K562 (cell line): ENCODE measurements at regions not wholly inside any gene's neighbourhood (a gene's known extent, or its start where the extent isn't known, plus 50 kb on each side); places are given as distances from the start of the nearest gene placed in this dataset.

ENCODE experiments used
- ATF1 ChIP-seq, 2 experiments: fragments of 450-650 bp in 1 of 2; IDR thresholded peaks; 2 replicates each; pipeline ENCODE4 v1.6.1; 2016; ENCODE audit warnings: missing compliant biosample characterization in 1 of 2, missing genetic modification characterization in 1 of 2
- CBX3 ChIP-seq, 2 experiments: IDR thresholded peaks; 1 replicate in 1 of 2; 2 replicates in 1 of 2; pipeline ENCODE4 v1.6.1; 2012; ENCODE audit warnings: inconsistent platforms in 2 of 2, low read length in 2 of 2, borderline replicate concordance in 1 of 2, control low read depth in 1 of 2
- CTCF ChIP-seq, 3 experiments: IDR thresholded peaks in 2 of 3; conservative IDR thresholded peaks in 1 of 3; 2 replicates each; pipeline ENCODE4 v1.5.1; 2011 to 2012; ENCODE audit warnings: low read length in 3 of 3, mild to moderate bottlenecking in 3 of 3, control low read depth in 2 of 3, improper control_type of control experiment in 1 of 3, inconsistent platforms in 1 of 3, low read depth in 1 of 3, mixed read lengths in 1 of 3, moderate library complexity in 1 of 3; ENCODE audit not compliant: insufficient read depth in 2 of 3
- DPF2 ChIP-seq: fragments of 450-650 bp; IDR thresholded peaks from 2 replicates; pipeline ENCODE4 v1.6.1; 2016
- EZH2 ChIP-seq: IDR thresholded peaks from 2 replicates; pipeline ENCODE4 v1.6.1; 2012; ENCODE audit warnings: low read depth, mild to moderate bottlenecking, inconsistent platforms, low read length, borderline replicate concordance
- FOXA1 ChIP-seq: fragments of 450-650 bp; IDR thresholded peaks from 2 replicates; pipeline ENCODE4 v1.6.1; 2016; ENCODE audit warnings: mild to moderate bottlenecking, borderline replicate concordance
- LCOR ChIP-seq: sonication (generic); formaldehyde crosslinking; IDR thresholded peaks from 2 replicates; pipeline ENCODE4 v1.8.0; 2022; ENCODE audit warnings: mild to moderate bottlenecking, missing genetic modification reagents
- MTF1 ChIP-seq: fragments of 250-450 bp; sonication (Bioruptor Pico); IDR thresholded peaks from 2 replicates; pipeline ENCODE4 v1.9.0; 2021; ENCODE audit warnings: moderate library complexity, mild to moderate bottlenecking, inconsistent platforms, borderline replicate concordance
- PATZ1 ChIP-seq: fragments of 250-450 bp; sonication (Bioruptor Pico); IDR thresholded peaks from 2 replicates; pipeline ENCODE4 v1.5.0; 2020; ENCODE audit warnings: mild to moderate bottlenecking, borderline replicate concordance
- ZBTB33 ChIP-seq: sonication (generic); formaldehyde crosslinking; IDR thresholded peaks from 2 replicates; pipeline ENCODE4 v1.8.1; 2023; ENCODE audit warnings: mild to moderate bottlenecking, missing genetic modification reagents
- ZNF23 ChIP-seq: fragments of 250-450 bp; sonication (Bioruptor Pico); IDR thresholded peaks from 2 replicates; pipeline ENCODE4 v1.4.0; 2020; ENCODE audit warnings: mild to moderate bottlenecking
- ZNF3 ChIP-seq: fragments of 250-450 bp; sonication (Bioruptor Pico); IDR thresholded peaks from 2 replicates; pipeline ENCODE4 v1.5.0; 2021; ENCODE audit warnings: mild to moderate bottlenecking, moderate library complexity

GRCh38 chr4:176571206-176571605 lies 221.5 kb downstream of the VEGFC start:
- TF ChIP-seq ZNF3 (no peak), EZH2 (no peak), LCOR (CRISPR knock-in tag) (no peak), FOXA1 (no peak), CTCF (IDR thresholded peaks at IDR 0.05 in 2 of 3, conservative IDR thresholded peaks at IDR 0.05 in 1 of 3; ENCODE audit: insufficient read depth in 2 of 3, low read depth in 1 of 3, low read length in 3 of 3) (no peak), ATF1 (CRISPR knock-in tag; IDR thresholded peaks at IDR 0.05) (no peak), ATF1 (tag; IDR thresholded peaks at IDR 0.05) (no peak), DPF2 (no peak), ZNF23 (CRISPR knock-in tag) (no peak), PATZ1 (CRISPR knock-in tag) (no peak), MTF1 (CRISPR knock-in tag) (no peak), CBX3 (IDR thresholded peaks at IDR 0.05; ENCODE audit: borderline replicate concordance in 1 of 2, low read length in 2 of 2) (no peak), ZBTB33 (CRISPR knock-in tag) (no peak)
